GM21515 (cell line): ENCODE measurements at regions not wholly inside any gene's neighbourhood (a gene's known extent, or its start where the extent isn't known, plus 50 kb on each side); places are given as distances from the start of the nearest gene placed in this dataset.

Source experiments
- ATAC-seq: cut with Tn5 transposase; IDR thresholded peaks from one replicate; pipeline ENCODE4 v1.9.1; 2021; ENCODE audit not compliant: unreplicated experiment

DNA sequence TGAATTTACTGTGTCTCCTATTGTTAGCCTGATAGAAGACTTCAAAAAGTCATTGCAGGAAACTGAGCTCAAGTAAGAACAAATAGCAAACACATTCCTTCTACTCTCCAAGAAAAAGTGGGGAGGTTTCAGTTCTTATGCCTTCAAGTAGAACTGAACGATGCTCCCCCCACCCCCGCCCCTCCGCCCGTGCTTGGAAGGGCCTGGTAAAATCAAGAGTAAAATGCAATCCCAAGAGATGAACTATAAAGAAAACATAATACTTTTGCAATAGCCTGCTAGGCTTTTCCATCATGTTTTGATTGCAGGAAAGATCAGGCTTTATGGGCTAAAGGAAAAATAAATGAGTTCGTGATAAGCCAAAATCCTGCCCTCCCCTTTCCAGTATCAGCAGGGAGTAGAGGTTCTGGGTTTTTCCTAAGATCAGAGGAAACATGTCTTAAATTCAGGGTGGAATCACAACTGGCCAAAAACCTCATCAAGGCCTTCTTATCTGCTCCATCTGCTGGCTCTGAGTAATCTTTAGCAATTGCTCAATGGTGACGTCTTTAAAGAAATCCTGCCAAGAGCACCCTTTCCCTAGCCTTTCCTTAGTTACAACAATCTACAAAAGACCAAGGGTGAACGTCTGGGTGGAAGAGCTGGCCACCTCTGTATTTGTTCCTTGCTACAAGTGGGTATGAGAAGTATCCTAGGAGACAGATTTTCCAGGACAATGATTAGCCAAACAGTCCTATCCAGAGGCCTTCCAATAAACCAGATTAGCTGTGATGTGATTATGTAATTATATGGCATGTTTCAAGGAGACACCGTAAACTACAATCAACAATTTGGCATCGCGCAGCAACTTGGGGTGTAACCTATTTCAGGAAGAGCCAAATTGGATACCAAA is 66.3 kb upstream of the FAM9C start:
- no peak for ATAC-seq

DNA sequence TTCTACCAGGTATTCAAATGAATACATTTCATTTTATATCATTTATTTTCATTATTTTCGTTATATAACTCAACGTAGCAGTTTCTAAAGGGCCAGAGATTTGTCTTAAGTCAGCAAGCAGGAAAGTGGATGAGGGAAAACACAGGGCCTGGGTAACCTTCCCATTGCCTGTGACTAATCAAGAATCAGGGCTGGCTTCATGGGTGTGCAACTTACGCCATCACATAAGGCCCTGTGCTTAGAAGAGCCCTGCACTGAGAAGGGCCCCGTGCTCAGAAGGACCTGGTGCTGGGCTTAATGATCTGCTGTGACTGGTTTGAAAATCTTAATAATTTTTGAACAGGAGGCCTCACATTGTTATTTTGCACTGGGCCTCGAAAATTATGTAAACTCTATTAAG is 65.4 kb upstream of the FAM9C start:
- no peak for ATAC-seq

GRCh38 chrX:13103914-13104274 is 59.5 kb upstream of the FAM9C start:
- no peak for ATAC-seq

DNA sequence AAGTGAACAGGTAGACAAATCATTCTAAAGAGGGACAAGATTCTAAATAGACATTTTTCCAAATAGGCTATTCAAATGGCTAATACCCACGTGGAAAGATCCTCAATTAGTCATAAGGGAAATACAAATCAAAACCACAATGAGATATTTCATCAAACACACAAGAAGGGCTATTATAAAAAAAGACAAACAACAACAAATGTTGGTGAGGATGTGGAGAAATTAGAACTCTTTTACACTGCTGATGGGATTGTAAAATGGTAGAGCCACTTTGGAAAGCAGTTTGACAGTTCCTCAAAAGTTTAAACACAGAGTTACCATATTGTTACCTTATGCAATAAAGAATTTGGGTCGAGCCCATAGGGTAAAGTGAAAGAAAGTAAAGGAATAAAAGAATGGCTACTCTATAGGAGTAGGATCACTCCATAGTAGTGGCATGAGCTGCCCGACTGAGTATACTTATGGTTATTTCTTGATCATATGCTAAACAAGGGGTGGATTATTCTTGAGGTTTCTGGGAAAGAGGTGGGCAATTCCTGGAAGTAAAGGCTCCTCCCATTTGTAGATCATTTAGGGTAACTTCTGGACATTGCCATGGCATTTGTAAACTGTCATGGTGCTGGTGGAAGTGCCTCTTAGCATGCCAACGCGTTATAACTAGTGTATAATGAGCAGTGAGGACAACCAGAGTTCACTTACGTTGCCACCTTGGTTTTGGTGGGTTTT is 58.9 kb upstream of the FAM9C start:
- ATAC-seq, result no peak

- ATAC-seq, result no peak
Measured at GRCh38 chrX:13102636-13103035, 58.2 kb upstream of the FAM9C start.

DNA sequence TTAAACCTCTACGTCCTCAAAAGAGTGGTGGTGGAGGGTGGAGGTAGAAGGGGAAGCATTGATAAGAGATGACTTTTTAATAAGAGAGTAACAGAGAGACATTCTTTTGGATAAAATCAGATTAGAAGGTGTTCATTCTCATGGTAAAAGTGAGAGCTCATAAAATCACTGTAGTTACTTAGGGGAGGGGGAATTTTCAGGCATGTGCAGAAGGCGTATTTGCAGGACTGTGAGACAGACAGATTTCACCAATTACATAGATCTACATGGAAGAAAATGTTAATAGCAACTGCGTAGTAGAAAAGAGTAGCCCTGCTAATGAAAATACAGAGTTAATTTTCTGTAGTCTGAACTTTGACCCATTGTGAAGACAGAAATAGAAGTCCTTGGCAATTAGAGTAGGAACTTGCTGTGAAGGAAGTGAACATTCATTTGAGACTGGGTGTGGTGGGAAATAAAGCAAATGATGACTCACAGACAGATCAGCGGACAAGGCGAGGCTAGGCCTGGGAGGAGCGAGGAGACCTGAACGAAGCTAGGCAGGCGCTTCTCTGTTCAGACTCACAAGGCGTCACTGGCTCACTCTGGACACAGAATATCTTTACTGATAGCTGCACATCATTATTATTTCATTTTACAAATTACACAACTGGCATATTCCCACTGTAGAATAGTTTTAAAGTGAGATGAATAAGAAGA is 57.2 kb upstream of the FAM9C start:
- no peak for ATAC-seq

DNA sequence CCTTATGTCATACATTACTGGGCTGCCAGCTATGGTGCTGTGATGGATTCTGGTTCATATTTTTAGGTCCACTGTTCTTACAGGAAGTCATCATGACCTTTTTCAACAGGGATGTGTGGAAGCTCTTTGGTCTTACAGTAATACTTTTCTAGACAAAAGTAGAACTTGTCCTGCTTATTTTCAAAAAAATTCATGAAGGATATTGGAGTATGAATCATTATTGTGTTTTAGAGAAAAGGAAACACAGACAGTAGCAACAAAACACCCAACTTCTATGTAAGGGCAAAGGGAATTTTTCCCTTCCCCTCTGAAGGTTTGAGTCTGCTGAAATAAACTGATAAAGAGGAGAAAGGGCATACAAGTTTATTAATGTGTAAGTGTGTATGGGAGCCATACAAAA is 54.7 kb upstream of the FAM9C start:
- no peak for ATAC-seq

GRCh38 chrX:13096728-13097127 is 52.3 kb upstream of the FAM9C start:
- ATAC-seq, result no peak

DNA sequence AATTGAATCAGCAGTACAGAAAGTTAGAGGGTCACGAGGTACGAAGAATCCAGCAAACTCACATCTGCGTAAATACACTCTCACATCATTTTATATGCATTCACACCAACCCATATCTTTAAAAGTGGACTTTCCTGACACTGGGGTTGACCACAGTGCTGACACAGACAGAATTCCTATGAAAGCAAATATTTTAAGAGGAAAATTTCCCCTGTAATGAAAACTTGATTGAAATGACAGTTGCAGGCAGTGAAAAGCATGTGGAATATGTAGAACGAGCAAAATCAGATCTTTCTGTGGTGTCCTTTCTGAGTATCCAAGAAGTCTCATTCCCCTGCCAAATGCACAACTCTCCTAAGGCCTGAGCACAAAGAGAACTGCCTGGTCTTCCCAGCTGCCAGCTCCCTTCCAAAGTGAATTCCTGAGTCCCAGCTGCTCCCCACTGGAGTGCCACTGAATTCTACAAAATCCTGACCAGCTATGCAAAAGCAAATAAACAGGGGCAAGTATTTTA is 50.5 kb upstream of the FAM9C start:
- no peak for ATAC-seq

GRCh38 chrX:13094374-13094773 is 50.0 kb upstream of the FAM9C start:
- ATAC-seq, result no peak
